ENCODE measurements at regions not wholly inside any gene's neighbourhood (a gene's known extent, or its start where the extent isn't known, plus 50 kb on each side); places are given as distances from the start of the nearest gene placed in this dataset.

GRCh38 chr6:112432853-112433252 is 85.7 kb downstream of the RFPL4B start:
- H2AFZ ChIP-seq (ENCODE audit: low read depth, low read length): no peak overlapping the region
- Mint-ChIP-seq H3K4me3 (ENCODE audit: unreplicated experiment) (no peak overlapping the region), H3K36me3 (ENCODE audit: low read depth, unreplicated experiment) (no peaks in the 10 kb centered on the region), H3K27me3 (ENCODE audit: low read depth, unreplicated experiment) (no peaks in the 10 kb centered on the region), H3K27ac (ENCODE audit: unreplicated experiment) (no peak overlapping the region), H3K9me3 (ENCODE audit: unreplicated experiment) (no peaks in the 10 kb centered on the region), H3K4me1 (ENCODE audit: low read depth, unreplicated experiment) (peaks cover 6% of the 10 kb centered on the region)
- FAIRE-seq (no peak), DNase-seq (ENCODE audit: low read depth) (no peak)
- no peaks in the 10 kb centered on the region for H4K20me1 ChIP-seq (ENCODE audit: insufficient read depth, low read length)
- no peak overlapping the region for H3K4me2 ChIP-seq (ENCODE audit: low read length)
- no peaks in the 10 kb centered on the region for H3K36me3 ChIP-seq (ENCODE audit: insufficient read depth, low read length)
- no peaks in the 10 kb centered on the region for H3K9me3 ChIP-seq (ENCODE audit: insufficient read depth, low read depth, low read length)
- no peak overlapping the region for H3K9ac ChIP-seq (ENCODE audit: low read length)
- H3K27ac ChIP-seq (ENCODE audit: low read depth, low read length): no peak overlapping the region
- no peaks in the 10 kb centered on the region for H3K27me3 ChIP-seq (ENCODE audit: insufficient read depth, low read length)
- H3K4me3 ChIP-seq (ENCODE audit: insufficient read depth, low read depth, low read length): no peak overlapping the region
- TF ChIP-seq CTCF (IDR thresholded peaks at IDR 0.05; ENCODE audit: insufficient read depth, low read depth, low read length): no peak
- no peak for TF ChIP-seq EZH2 (IDR thresholded peaks at IDR 0.05; ENCODE audit: insufficient read depth, low read length)
- no peaks in the 10 kb centered on the region for H3K79me2 ChIP-seq (ENCODE audit: insufficient read depth, low read length)
- no peaks in the 10 kb centered on the region for H3K4me1 ChIP-seq (ENCODE audit: insufficient read depth, low read length)

- Histone ChIP-seq H2AFZ (ENCODE audit: low read depth, low read length) (no peak overlapping the region), H4K20me1 (ENCODE audit: insufficient read depth, low read length) (no peaks in the 10 kb centered on the region), H3K4me3 (ENCODE audit: insufficient read depth, low read depth, low read length) (no peak overlapping the region), H3K36me3 (ENCODE audit: insufficient read depth, low read length) (no peaks in the 10 kb centered on the region), H3K4me1 (ENCODE audit: insufficient read depth, low read length) (no peaks in the 10 kb centered on the region), H3K4me2 (ENCODE audit: low read length) (no peak overlapping the region), H3K9ac (ENCODE audit: low read length) (no peak overlapping the region), H3K27ac (ENCODE audit: low read depth, low read length) (no peak overlapping the region), H3K9me3 (ENCODE audit: insufficient read depth, low read depth, low read length) (no peaks in the 10 kb centered on the region), H3K27me3 (ENCODE audit: insufficient read depth, low read length) (no peaks in the 10 kb centered on the region), H3K79me2 (ENCODE audit: insufficient read depth, low read length) (no peaks in the 10 kb centered on the region)
- Mint-ChIP-seq H3K27me3 (ENCODE audit: low read depth, unreplicated experiment) (no peaks in the 10 kb centered on the region), H3K9me3 (ENCODE audit: unreplicated experiment) (no peaks in the 10 kb centered on the region), H3K4me1 (ENCODE audit: low read depth, unreplicated experiment) (peaks cover 6% of the 10 kb centered on the region), H3K27ac (ENCODE audit: unreplicated experiment) (no peak overlapping the region), H3K4me3 (ENCODE audit: unreplicated experiment) (no peak overlapping the region), H3K36me3 (ENCODE audit: low read depth, unreplicated experiment) (no peaks in the 10 kb centered on the region)
- TF ChIP-seq EZH2 (IDR thresholded peaks at IDR 0.05; ENCODE audit: insufficient read depth, low read length): no peak
- no peak for TF ChIP-seq CTCF (IDR thresholded peaks at IDR 0.05; ENCODE audit: insufficient read depth, low read depth, low read length)
- DNase-seq (ENCODE audit: low read depth): no peak
- FAIRE-seq: no peak
Measured at GRCh38 chr6:112433457-112433856, 86.3 kb downstream of the RFPL4B start.

GRCh38 chr6:112434896-112435435 is 87.8 kb downstream of the RFPL4B start:
- peaks cover 17% of the 10 kb centered on the region for H3K4me1 Mint-ChIP-seq (ENCODE audit: low read depth, unreplicated experiment)
- H3K36me3 ChIP-seq (ENCODE audit: insufficient read depth, low read length): no peaks in the 10 kb centered on the region
- FAIRE-seq (no peak), DNase-seq (ENCODE audit: low read depth) (no peak)
- no peaks in the 10 kb centered on the region for H3K9me3 Mint-ChIP-seq (ENCODE audit: unreplicated experiment)
- H4K20me1 ChIP-seq (ENCODE audit: insufficient read depth, low read length): no peaks in the 10 kb centered on the region
- no peaks in the 10 kb centered on the region for H3K36me3 Mint-ChIP-seq (ENCODE audit: low read depth, unreplicated experiment)
- H3K79me2 ChIP-seq (ENCODE audit: insufficient read depth, low read length): no peaks in the 10 kb centered on the region
- H2AFZ ChIP-seq (ENCODE audit: low read depth, low read length): no peak overlapping the region
- TF ChIP-seq CTCF (IDR thresholded peaks at IDR 0.05; ENCODE audit: insufficient read depth, low read depth, low read length) (no peak), EZH2 (IDR thresholded peaks at IDR 0.05; ENCODE audit: insufficient read depth, low read length) (no peak)
- H3K27me3 Mint-ChIP-seq (ENCODE audit: low read depth, unreplicated experiment): no peaks in the 10 kb centered on the region
- H3K27ac ChIP-seq (ENCODE audit: low read depth, low read length): no peak overlapping the region
- H3K27ac Mint-ChIP-seq (ENCODE audit: unreplicated experiment): no peak overlapping the region
- no peak overlapping the region for H3K4me3 ChIP-seq (ENCODE audit: insufficient read depth, low read depth, low read length)
- H3K9me3 ChIP-seq (ENCODE audit: insufficient read depth, low read depth, low read length): no peaks in the 10 kb centered on the region
- no peak overlapping the region for H3K4me3 Mint-ChIP-seq (ENCODE audit: unreplicated experiment)
- no peak overlapping the region for H3K4me2 ChIP-seq (ENCODE audit: low read length)
- no peaks in the 10 kb centered on the region for H3K27me3 ChIP-seq (ENCODE audit: insufficient read depth, low read length)
- no peaks in the 10 kb centered on the region for H3K4me1 ChIP-seq (ENCODE audit: insufficient read depth, low read length)
- no peak overlapping the region for H3K9ac ChIP-seq (ENCODE audit: low read length)
